Endothelial cell (in vitro differentiated cells): ENCODE measurements at regions not wholly inside any gene's neighbourhood (a gene's known extent, or its start where the extent isn't known, plus 50 kb on each side); places are given as distances from the start of the nearest gene placed in this dataset.

Experiments used
- DNase-seq: peaks from one replicate; pipeline ENCODE4 v3.0.0; 2021; ENCODE audit warnings: low spot score
- H3K27ac Mint-ChIP-seq: one replicate; pipeline ENCODE4 v1.8.0; 2021; ENCODE audit warnings: mixed read lengths, inconsistent platforms; ENCODE audit not compliant: unreplicated experiment
- H3K27me3 Mint-ChIP-seq: one replicate; pipeline ENCODE4 v1.8.0; 2021; ENCODE audit warnings: mild to moderate bottlenecking, moderate library complexity, mixed read lengths, inconsistent platforms; ENCODE audit not compliant: unreplicated experiment
- H3K36me3 Mint-ChIP-seq: one replicate; pipeline ENCODE4 v1.8.0; 2021; ENCODE audit warnings: mild to moderate bottlenecking, low read depth, mixed read lengths, inconsistent platforms; ENCODE audit not compliant: unreplicated experiment
- H3K4me1 Mint-ChIP-seq: one replicate; pipeline ENCODE4 v1.8.0; 2021; ENCODE audit warnings: mild to moderate bottlenecking, mixed read lengths, inconsistent platforms; ENCODE audit not compliant: unreplicated experiment
- H3K4me3 Mint-ChIP-seq: one replicate; pipeline ENCODE4 v1.8.0; 2021; ENCODE audit warnings: mild to moderate bottlenecking, mixed read lengths, inconsistent platforms; ENCODE audit not compliant: unreplicated experiment
- H3K9me3 Mint-ChIP-seq: one replicate; pipeline ENCODE4 v1.8.0; 2021; ENCODE audit warnings: mixed read lengths, inconsistent platforms; ENCODE audit not compliant: unreplicated experiment
- TF ChIP-seq, protein P1 (sequence below): fragments of 200-600 bp; sonication (generic); IDR thresholded peaks from one replicate; pipeline ENCODE4 v1.5.0; 2021; ENCODE audit warnings: antibody characterized with exemption; ENCODE audit not compliant: unreplicated experiment

GRCh38 chr20:24718277-24718676, 230.8 kb upstream of the CST7 start:
- no peak overlapping the region for H3K27ac Mint-ChIP-seq
- H3K9me3 Mint-ChIP-seq: no peaks in the 10 kb centered on the region
- DNase-seq: no peak
- H3K4me1 Mint-ChIP-seq: no peaks in the 10 kb centered on the region
- TF ChIP-seq, protein P1, sequence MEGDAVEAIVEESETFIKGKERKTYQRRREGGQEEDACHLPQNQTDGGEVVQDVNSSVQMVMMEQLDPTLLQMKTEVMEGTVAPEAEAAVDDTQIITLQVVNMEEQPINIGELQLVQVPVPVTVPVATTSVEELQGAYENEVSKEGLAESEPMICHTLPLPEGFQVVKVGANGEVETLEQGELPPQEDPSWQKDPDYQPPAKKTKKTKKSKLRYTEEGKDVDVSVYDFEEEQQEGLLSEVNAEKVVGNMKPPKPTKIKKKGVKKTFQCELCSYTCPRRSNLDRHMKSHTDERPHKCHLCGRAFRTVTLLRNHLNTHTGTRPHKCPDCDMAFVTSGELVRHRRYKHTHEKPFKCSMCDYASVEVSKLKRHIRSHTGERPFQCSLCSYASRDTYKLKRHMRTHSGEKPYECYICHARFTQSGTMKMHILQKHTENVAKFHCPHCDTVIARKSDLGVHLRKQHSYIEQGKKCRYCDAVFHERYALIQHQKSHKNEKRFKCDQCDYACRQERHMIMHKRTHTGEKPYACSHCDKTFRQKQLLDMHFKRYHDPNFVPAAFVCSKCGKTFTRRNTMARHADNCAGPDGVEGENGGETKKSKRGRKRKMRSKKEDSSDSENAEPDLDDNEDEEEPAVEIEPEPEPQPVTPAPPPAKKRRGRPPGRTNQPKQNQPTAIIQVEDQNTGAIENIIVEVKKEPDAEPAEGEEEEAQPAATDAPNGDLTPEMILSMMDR: no peak
- H3K4me3 Mint-ChIP-seq: no peak overlapping the region
- H3K36me3 Mint-ChIP-seq: no peaks in the 10 kb centered on the region
- H3K27me3 Mint-ChIP-seq: peaks cover 3% of the 10 kb centered on the region

DNA sequence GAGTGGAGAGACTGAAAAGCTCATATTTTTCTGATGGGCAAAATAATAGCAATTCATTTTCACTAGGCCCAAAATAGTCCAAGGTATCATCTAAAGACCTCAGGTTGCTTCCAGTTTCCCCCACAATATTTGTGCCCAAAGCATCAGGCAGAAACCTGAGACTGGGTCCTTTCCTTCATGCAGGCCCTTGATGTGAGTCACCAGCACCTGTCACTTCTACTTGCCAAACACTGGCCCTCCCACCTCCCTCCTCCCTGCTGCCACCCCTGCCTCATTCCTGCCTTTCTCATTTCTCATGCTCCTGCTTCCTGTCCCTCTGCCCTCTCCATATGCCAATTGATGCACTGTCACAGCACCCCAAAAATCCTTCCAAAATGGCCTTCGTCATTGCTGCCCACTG, 230.4 kb upstream of the CST7 start:
- DNase-seq: no peak
- Mint-ChIP-seq H3K4me3 (no peak overlapping the region), H3K36me3 (no peaks in the 10 kb centered on the region), H3K27ac (no peak overlapping the region), H3K9me3 (no peaks in the 10 kb centered on the region), H3K27me3 (peaks cover 3% of the 10 kb centered on the region), H3K4me1 (peaks cover 2% of the 10 kb centered on the region)
- TF ChIP-seq, protein P1: no peak

DNA sequence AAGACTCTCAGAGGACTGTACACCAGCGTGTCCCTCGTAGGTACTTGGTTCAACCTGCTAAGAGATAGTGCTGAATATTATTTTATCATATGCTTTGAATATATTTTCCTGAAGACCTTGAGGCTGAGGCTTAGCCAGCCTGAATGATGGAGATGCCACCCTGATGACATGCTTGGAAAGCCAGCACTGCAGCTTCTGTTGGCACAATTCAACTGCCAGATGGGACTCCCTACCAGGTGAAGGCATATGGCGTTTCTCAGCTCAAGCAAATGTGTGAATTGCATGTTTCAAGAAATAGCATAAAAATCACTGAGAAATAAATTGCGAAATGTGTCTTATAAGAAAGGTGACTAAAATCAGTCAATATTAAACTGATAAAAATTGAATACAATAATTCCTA, 228.1 kb upstream of the CST7 start:
- no peaks in the 10 kb centered on the region for H3K27me3 Mint-ChIP-seq
- TF ChIP-seq, protein P1: no peak

DNA sequence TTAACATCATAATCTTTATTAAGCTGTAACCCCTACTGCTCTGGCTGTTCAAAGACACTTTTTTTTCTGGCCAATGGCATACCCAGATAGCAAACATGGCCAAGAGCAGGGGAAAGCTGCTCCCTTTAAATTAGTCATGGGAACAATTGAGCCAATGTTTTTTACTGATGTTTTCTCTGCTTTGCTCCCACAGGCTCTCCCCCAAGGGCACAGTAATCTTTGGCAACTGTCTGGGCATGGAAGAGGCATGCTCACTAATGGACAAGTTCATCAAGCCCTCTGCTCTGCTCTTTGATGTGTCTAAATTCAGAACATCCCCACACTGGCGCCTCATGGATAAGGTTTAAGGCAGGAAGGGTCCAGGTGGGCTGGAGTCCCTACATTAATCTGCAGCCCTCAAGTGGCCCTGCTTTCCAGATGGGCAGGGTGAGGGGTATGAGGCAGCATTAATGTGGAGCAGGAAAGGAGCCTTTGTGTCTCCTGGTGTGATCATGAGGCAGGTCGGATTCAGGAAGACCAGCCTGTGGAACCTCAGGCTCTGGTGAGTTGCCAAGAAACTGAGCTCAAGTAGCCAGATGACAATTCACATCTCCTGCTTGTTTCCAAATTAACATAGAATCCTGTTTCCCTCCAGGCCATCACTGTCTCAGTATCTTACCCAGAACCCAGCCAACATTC, 227.0 kb upstream of the CST7 start:
- TF ChIP-seq, protein P1: no peak
- H3K27ac Mint-ChIP-seq: no peak overlapping the region
- H3K4me1 Mint-ChIP-seq: peaks cover 5% of the 10 kb centered on the region
- no peaks in the 10 kb centered on the region for H3K36me3 Mint-ChIP-seq
- no peaks in the 10 kb centered on the region for H3K9me3 Mint-ChIP-seq
- DNase-seq: no peak
- H3K4me3 Mint-ChIP-seq: no peak overlapping the region
- no peaks in the 10 kb centered on the region for H3K27me3 Mint-ChIP-seq

More for the DNA sequence above, 228.1 kb upstream of the CST7 start:
- Mint-ChIP-seq H3K4me3 (no peak overlapping the region), H3K4me1 (peaks cover 5% of the 10 kb centered on the region), H3K27ac (no peak overlapping the region), H3K36me3 (no peaks in the 10 kb centered on the region), H3K9me3 (no peaks in the 10 kb centered on the region)
- DNase-seq: no peak

DNA sequence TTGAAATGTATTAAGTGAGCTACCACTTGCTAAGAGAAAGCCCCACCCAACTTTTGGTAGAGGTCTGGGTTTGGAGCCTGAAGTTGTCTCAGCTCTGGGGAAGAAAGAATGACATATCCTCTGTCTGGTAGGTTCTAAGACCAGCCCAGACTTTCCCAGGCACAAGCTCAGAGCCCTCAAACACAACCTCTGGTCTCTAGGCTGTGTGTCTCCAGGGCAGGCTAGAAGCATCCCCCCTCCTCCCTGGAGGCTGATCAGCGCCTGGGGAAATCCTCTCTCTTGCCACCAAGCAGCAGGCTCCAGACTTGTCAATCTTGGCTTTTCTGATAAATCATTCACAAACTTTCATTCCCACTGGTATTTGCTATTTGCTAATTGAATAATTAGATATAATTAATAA, 226.5 kb upstream of the CST7 start:
- H3K27me3 Mint-ChIP-seq: no peaks in the 10 kb centered on the region
- H3K27ac Mint-ChIP-seq: no peak overlapping the region
- no peaks in the 10 kb centered on the region for H3K9me3 Mint-ChIP-seq
- DNase-seq: no peak
- TF ChIP-seq, protein P1: no peak
- no peaks in the 10 kb centered on the region for H3K36me3 Mint-ChIP-seq
- no peak overlapping the region for H3K4me3 Mint-ChIP-seq
- H3K4me1 Mint-ChIP-seq: peaks cover 5% of the 10 kb centered on the region
